Upper lobe of left lung (tissue), 6 donors: ENCODE measurements at regions not wholly inside any gene's neighbourhood (a gene's known extent, or its start where the extent isn't known, plus 50 kb on each side); places are given as distances from the start of the nearest gene placed in this dataset.

Experiments
- ATAC-seq, 2 donors: fragments of 200-7000 bp; cut with Tn5 transposase; one replicate each; pipeline ENCODE4 v1.9.1; 2022; ENCODE audit warnings: mild to moderate bottlenecking in 2 of 2, moderate library complexity in 2 of 2; ENCODE audit not compliant: low FRiP score in 2 of 2
- DNase-seq, 2 donors: peaks; one replicate each; pipeline ENCODE4 v3.0.0-alpha.2; 2019 to 2020
- H3K27ac ChIP-seq, 4 donors: fragments of 200-600 bp; sonication (generic); one replicate each; pipeline ENCODE4 v1.5.1; 2016 to 2019
- H3K27me3 ChIP-seq, 4 donors: fragments of 200-600 bp; sonication (generic); one replicate each; pipeline ENCODE4 v1.5.1; 2017 to 2019
- H3K36me3 ChIP-seq, 4 donors: fragments of 200-600 bp; sonication (generic); one replicate each; pipeline ENCODE4 v1.5.1; 2016 to 2019
- H3K4me1 ChIP-seq, 4 donors: fragments of 200-600 bp; sonication (generic); one replicate each; pipeline ENCODE4 v1.5.1; 2018 to 2019
- H3K4me3 ChIP-seq, 4 donors: fragments of 200-600 bp; sonication (generic); one replicate each; pipeline ENCODE4 v1.5.1; 2017 to 2019; ENCODE audit warnings: mild to moderate bottlenecking in 2 of 4, moderate library complexity in 1 of 4
- H3K9me3 ChIP-seq, 4 donors: fragments of 200-600 bp; sonication (generic); one replicate each; pipeline ENCODE4 v1.5.1; 2018 to 2019
- CTCF ChIP-seq, 6 experiments: fragments of 450-650 bp in 4 of 6; fragments of 200-600 bp in 2 of 6; sonication (generic) in 2 of 6; IDR thresholded peaks; one replicate each; pipeline ENCODE4 v1.5.1; 2016 to 2019; ENCODE audit warnings: antibody characterized with exemption in 6 of 6
- EP300 ChIP-seq, 4 donors: sonication (generic); formaldehyde crosslinking; IDR thresholded peaks; one replicate each; pipeline ENCODE4 v1.5.1; 2017; ENCODE audit warnings: antibody characterized with exemption in 4 of 4, control low read depth in 2 of 4
- POLR2A ChIP-seq, 4 donors: fragments of 450-650 bp; IDR thresholded peaks; one replicate each; pipeline ENCODE4 v1.5.1; 2016 to 2017; ENCODE audit warnings: antibody characterized with exemption in 4 of 4, mild to moderate bottlenecking in 2 of 4
- POLR2AphosphoS5 ChIP-seq, 2 donors: sonication (generic); formaldehyde crosslinking; IDR thresholded peaks; one replicate each; pipeline ENCODE4 v1.5.1; 2017; ENCODE audit warnings: antibody characterized with exemption in 2 of 2
- WGBS, 2 donors: methylation state at CpG; one replicate each; pipeline ENCODE4 v1.1.5; 2017 to 2018; 5-methylcytosine and 5-hydroxymethylcytosine counted together
- donor health status: DM: no; HTN: no; CAD: no; lungs with moderate emphysema.
- donor health status: DM: no; HTN: yes; CAD: no; lungs with severe emphysema.

- no peaks in the 10 kb centered on the region for H3K27me3 ChIP-seq
- no peaks in the 10 kb centered on the region for H3K9me3 ChIP-seq
- DNase-seq (no peak), ATAC-seq (no peak)
- 82% methylated on average over 9 of the region's 9 CpGs; no CpG with 5 or more reads in 1 of the 2 donors for WGBS, 2 donors
- TF ChIP-seq EP300 (IDR thresholded peaks at IDR 0.05) (no peak), POLR2AphosphoS5 (IDR thresholded peaks at IDR 0.05) (no peak), CTCF (IDR thresholded peaks at IDR 0.05) (no peak), POLR2A (IDR thresholded peaks at IDR 0.05) (no peak)
- no peak overlapping the region for H3K4me3 ChIP-seq
- peak overlapping the region; percentile 58 to 88 (median 81) for H3K27ac ChIP-seq
- no peaks in the 10 kb centered on the region for H3K36me3 ChIP-seq
- peaks cover 8 to 25% (median 14%) of the 10 kb centered on the region in 4 donors for H3K4me1 ChIP-seq
Measured at GRCh38 chr16:86088816-86089215, 189.9 kb downstream of the IRF8 start.

GRCh38 chr16:86089334-86089900 is 190.5 kb downstream of the IRF8 start:
- ATAC-seq (no peak), DNase-seq (no peak)
- peak overlapping the region; percentile 58 to 88 (median 81) for H3K27ac ChIP-seq
- no peaks in the 10 kb centered on the region for H3K36me3 ChIP-seq
- TF ChIP-seq POLR2A (IDR thresholded peaks at IDR 0.05), result no peak
- no peak for TF ChIP-seq CTCF (IDR thresholded peaks at IDR 0.05)
- no peak for TF ChIP-seq EP300 (IDR thresholded peaks at IDR 0.05)
- no peak for TF ChIP-seq POLR2AphosphoS5 (IDR thresholded peaks at IDR 0.05)
- WGBS, 2 donors, result 75 to 84% methylated on average over 13 to 14 of the region's 14 CpGs
- peaks cover 8 to 25% (median 17%) of the 10 kb centered on the region in 4 donors for H3K4me1 ChIP-seq
- no peaks in the 10 kb centered on the region for H3K9me3 ChIP-seq
- H3K4me3 ChIP-seq, result no peak overlapping the region
- H3K27me3 ChIP-seq, result no peaks in the 10 kb centered on the region

GRCh38 chr16:86089991-86090390 is 191.0 kb downstream of the IRF8 start:
- 53 to 70% methylated on average over 5 of the region's 5 CpGs for WGBS, 2 donors
- no peaks in the 10 kb centered on the region for H3K27me3 ChIP-seq
- ATAC-seq, result peak in 1 of 2 donors; percentile 18
- H3K27ac ChIP-seq, result peak overlapping the region in 3 of 4 donors; percentile 77 to 88 (median 85)
- no peak overlapping the region for H3K4me3 ChIP-seq
- H3K9me3 ChIP-seq, result no peaks in the 10 kb centered on the region
- TF ChIP-seq POLR2AphosphoS5 (IDR thresholded peaks at IDR 0.05) (no peak), EP300 (IDR thresholded peaks at IDR 0.05) (no peak), POLR2A (IDR thresholded peaks at IDR 0.05) (no peak), CTCF (IDR thresholded peaks at IDR 0.05) (no peak)
- H3K36me3 ChIP-seq, result no peaks in the 10 kb centered on the region
- H3K4me1 ChIP-seq, result peaks cover 8 to 25% (median 17%) of the 10 kb centered on the region in 4 donors
- no peak for DNase-seq

GRCh38 chr16:86090461-86091170 is 191.7 kb downstream of the IRF8 start:
- Histone ChIP-seq H3K27ac (peak overlapping the region in 2 of 4 donors; percentile 15 to 85), H3K4me3 (no peak overlapping the region), H3K27me3 (no peaks in the 10 kb centered on the region), H3K4me1 (peaks cover 8 to 25% (median 15%) of the 10 kb centered on the region in 4 donors), H3K9me3 (no peaks in the 10 kb centered on the region), H3K36me3 (no peaks in the 10 kb centered on the region)
- TF ChIP-seq POLR2AphosphoS5 (IDR thresholded peaks at IDR 0.05) (no peak), POLR2A (IDR thresholded peaks at IDR 0.05) (no peak), EP300 (IDR thresholded peaks at IDR 0.05) (no peak), CTCF (IDR thresholded peaks at IDR 0.05) (no peak)
- WGBS, 2 donors, result 72 to 79% methylated on average over 9 of the region's 9 CpGs
- DNase-seq (no peak), ATAC-seq (no peak)
